Duodenal mucosa (tissue), 2 donors: ENCODE measurements at regions not wholly inside any gene's neighbourhood (a gene's known extent, or its start where the extent isn't known, plus 50 kb on each side); places are given as distances from the start of the nearest gene placed in this dataset.

Experiments used
- H3K27ac ChIP-seq: one replicate; pipeline ENCODE4 v1.7.0; 2013; ENCODE audit warnings: low read depth, low read length
- H3K27me3 ChIP-seq, 2 donors: one replicate each; pipeline ENCODE4 v1.7.0; 2013; ENCODE audit warnings: low read length in 2 of 2, control low read depth in 1 of 2; ENCODE audit not compliant: insufficient read depth in 2 of 2, control insufficient read depth in 1 of 2
- H3K36me3 ChIP-seq, 2 donors: one replicate each; pipeline ENCODE4 v1.7.0; 2013; ENCODE audit warnings: low read length in 2 of 2, control low read depth in 1 of 2; ENCODE audit not compliant: insufficient read depth in 2 of 2, control insufficient read depth in 1 of 2
- H3K4me1 ChIP-seq, 2 donors: one replicate each; pipeline ENCODE4 v1.7.0; 2013; ENCODE audit warnings: low read length in 2 of 2, control low read depth in 1 of 2; ENCODE audit not compliant: insufficient read depth in 2 of 2, control insufficient read depth in 1 of 2
- H3K4me3 ChIP-seq, 2 donors: one replicate each; pipeline ENCODE4 v1.7.0; 2013; ENCODE audit warnings: low read length in 2 of 2, low read depth in 1 of 2
- H3K9ac ChIP-seq, 2 donors: one replicate each; pipeline ENCODE4 v1.7.0; 2013; ENCODE audit warnings: low read length in 2 of 2, low read depth in 1 of 2
- H3K9me3 ChIP-seq, 2 donors: one replicate each; pipeline ENCODE4 v1.7.0; 2013; ENCODE audit warnings: low read length in 2 of 2, control low read depth in 1 of 2; ENCODE audit not compliant: control insufficient read depth in 1 of 2

- H3K4me1 ChIP-seq: no peaks in the 10 kb centered on the region
These were observed 67.7 kb upstream of the JCAD start for GRCh38 chr10:30127120-30127541.

GRCh38 chr10:30125496-30125895 lies 66.1 kb upstream of the JCAD start:
- H3K36me3 ChIP-seq: no peaks in the 10 kb centered on the region
- H3K27me3 ChIP-seq: no peaks in the 10 kb centered on the region
- no peak overlapping the region for H3K9ac ChIP-seq

More at GRCh38 chr10:30127120-30127541, 67.7 kb upstream of the JCAD start:
- no peak overlapping the region for H3K9ac ChIP-seq
- no peaks in the 10 kb centered on the region for H3K9me3 ChIP-seq
- H3K36me3 ChIP-seq: no peaks in the 10 kb centered on the region
- no peaks in the 10 kb centered on the region for H3K27me3 ChIP-seq
- no peak overlapping the region for H3K4me3 ChIP-seq
- H3K27ac ChIP-seq: no peak overlapping the region

GRCh38 chr10:30124704-30125103 lies 65.3 kb upstream of the JCAD start:
- no peaks in the 10 kb centered on the region for H3K9me3 ChIP-seq
- H3K27me3 ChIP-seq: no peaks in the 10 kb centered on the region
- no peak overlapping the region for H3K9ac ChIP-seq
- no peak overlapping the region for H3K27ac ChIP-seq
- no peaks in the 10 kb centered on the region for H3K36me3 ChIP-seq
- H3K4me1 ChIP-seq: no peaks in the 10 kb centered on the region
- H3K4me3 ChIP-seq: no peak overlapping the region

More at GRCh38 chr10:30125496-30125895, 66.1 kb upstream of the JCAD start:
- Histone ChIP-seq H3K27ac (no peak overlapping the region), H3K4me3 (no peak overlapping the region), H3K4me1 (no peaks in the 10 kb centered on the region), H3K9me3 (no peaks in the 10 kb centered on the region)

- no peaks in the 10 kb centered on the region for H3K27me3 ChIP-seq
- no peak overlapping the region for H3K9ac ChIP-seq
- H3K27ac ChIP-seq: no peak overlapping the region
- no peak overlapping the region for H3K4me3 ChIP-seq
- H3K36me3 ChIP-seq: no peaks in the 10 kb centered on the region
- H3K9me3 ChIP-seq: no peaks in the 10 kb centered on the region
- H3K4me1 ChIP-seq: no peaks in the 10 kb centered on the region
These were observed 62.0 kb upstream of the JCAD start for GRCh38 chr10:30121401-30121800.

GRCh38 chr10:30118590-30118989 lies 59.2 kb upstream of the JCAD start:
- Histone ChIP-seq H3K36me3 (no peaks in the 10 kb centered on the region), H3K27ac (no peak overlapping the region), H3K9me3 (no peaks in the 10 kb centered on the region), H3K4me1 (no peaks in the 10 kb centered on the region), H3K4me3 (no peak overlapping the region), H3K9ac (no peak overlapping the region), H3K27me3 (peaks cover 0 to 15% of the 10 kb centered on the region in 2 donors)

- H3K4me3 ChIP-seq: no peak overlapping the region
- no peaks in the 10 kb centered on the region for H3K4me1 ChIP-seq
- peaks cover 0 to 15% of the 10 kb centered on the region in 2 donors for H3K27me3 ChIP-seq
- H3K9me3 ChIP-seq: no peaks in the 10 kb centered on the region
- no peaks in the 10 kb centered on the region for H3K36me3 ChIP-seq
- no peak overlapping the region for H3K9ac ChIP-seq
- no peak overlapping the region for H3K27ac ChIP-seq
These were observed 58.6 kb upstream of the JCAD start for GRCh38 chr10:30117812-30118501.

- no peak overlapping the region for H3K27ac ChIP-seq
- H3K4me3 ChIP-seq: no peak overlapping the region
- H3K27me3 ChIP-seq: peaks cover 0 to 15% of the 10 kb centered on the region in 2 donors
- H3K36me3 ChIP-seq: no peaks in the 10 kb centered on the region
- H3K9ac ChIP-seq: no peak overlapping the region
- H3K4me1 ChIP-seq: no peaks in the 10 kb centered on the region
- no peaks in the 10 kb centered on the region for H3K9me3 ChIP-seq
These were observed 56.7 kb upstream of the JCAD start for GRCh38 chr10:30116041-30116491.

- H3K9ac ChIP-seq: no peak overlapping the region
- no peaks in the 10 kb centered on the region for H3K4me1 ChIP-seq
- no peak overlapping the region for H3K4me3 ChIP-seq
- H3K9me3 ChIP-seq: no peaks in the 10 kb centered on the region
- H3K36me3 ChIP-seq: no peaks in the 10 kb centered on the region
- H3K27me3 ChIP-seq: peaks cover 0 to 15% of the 10 kb centered on the region in 2 donors
- no peak overlapping the region for H3K27ac ChIP-seq
These were observed 56.2 kb upstream of the JCAD start for GRCh38 chr10:30115626-30115940.

GRCh38 chr10:30114881-30115625 lies 55.7 kb upstream of the JCAD start:
- Histone ChIP-seq H3K36me3 (no peaks in the 10 kb centered on the region), H3K4me3 (no peak overlapping the region), H3K4me1 (no peaks in the 10 kb centered on the region), H3K27me3 (peaks cover 0 to 15% of the 10 kb centered on the region in 2 donors), H3K27ac (no peak overlapping the region), H3K9me3 (no peaks in the 10 kb centered on the region), H3K9ac (no peak overlapping the region)

GRCh38 chr10:30114401-30114800 lies 55.0 kb upstream of the JCAD start:
- no peaks in the 10 kb centered on the region for H3K36me3 ChIP-seq
- no peaks in the 10 kb centered on the region for H3K4me1 ChIP-seq
- no peak overlapping the region for H3K27ac ChIP-seq
- H3K9ac ChIP-seq: no peak overlapping the region
- H3K9me3 ChIP-seq: no peaks in the 10 kb centered on the region
- peaks cover 0 to 15% of the 10 kb centered on the region in 2 donors for H3K27me3 ChIP-seq
- no peak overlapping the region for H3K4me3 ChIP-seq
